Liver (tissue), 8 donors: ENCODE measurements at regions not wholly inside any gene's neighbourhood (a gene's known extent, or its start where the extent isn't known, plus 50 kb on each side); places are given as distances from the start of the nearest gene placed in this dataset.

Experiments
- DNase-seq: peaks from one replicate; pipeline ENCODE4 v3.0.0-alpha.2; 2017; ENCODE audit warnings: low spot score
- H3K27ac ChIP-seq, 2 donors: one replicate each; pipeline ENCODE4 v1.7.0; 2013; ENCODE audit warnings: inconsistent platforms in 2 of 2, low read length in 2 of 2, control low read depth in 1 of 2, low read depth in 1 of 2, mild to moderate bottlenecking in 1 of 2
- H3K27me3 ChIP-seq, 4 donors: one replicate each; pipeline versions ENCODE4 v1.6.1 to v1.7.0; 2013; ENCODE audit warnings: low read length in 3 of 4, inconsistent platforms in 1 of 4, mild to moderate bottlenecking in 1 of 4, moderate library complexity in 1 of 4; ENCODE audit not compliant: control insufficient read depth in 4 of 4, insufficient read depth in 4 of 4
- H3K36me3 ChIP-seq, 4 donors: one replicate each; pipeline versions ENCODE4 v1.6.1 to v1.7.0; 2013; ENCODE audit warnings: low read length in 3 of 4, mild to moderate bottlenecking in 3 of 4, low read depth in 1 of 4, moderate library complexity in 1 of 4; ENCODE audit not compliant: control insufficient read depth in 4 of 4, insufficient read depth in 3 of 4
- H3K4me1 ChIP-seq, 4 donors: one replicate each; pipeline versions ENCODE4 v1.6.1 to v1.7.0; 2013; ENCODE audit warnings: low read length in 3 of 4, mild to moderate bottlenecking in 3 of 4, moderate library complexity in 1 of 4; ENCODE audit not compliant: control insufficient read depth in 4 of 4, insufficient read depth in 4 of 4
- H3K4me3 ChIP-seq, 3 donors: one replicate each; pipeline versions ENCODE4 v1.6.1 to v1.7.0; 2013; ENCODE audit warnings: low read length in 3 of 3, control low read depth in 1 of 3, low read depth in 1 of 3, mild to moderate bottlenecking in 1 of 3
- H3K9ac ChIP-seq, 2 donors: one replicate each; pipeline ENCODE4 v1.7.0; 2013; ENCODE audit warnings: low read length in 2 of 2, mild to moderate bottlenecking in 2 of 2, moderate library complexity in 2 of 2, control low read depth in 1 of 2, low read depth in 1 of 2
- H3K9me3 ChIP-seq, 4 donors: one replicate each; pipeline versions ENCODE4 v1.6.1 to v1.7.0; 2013; ENCODE audit warnings: low read length in 3 of 4; ENCODE audit not compliant: control insufficient read depth in 4 of 4
- EGR1 ChIP-seq, 2 donors: IDR thresholded peaks; 2 replicates each; pipeline ENCODE4 v1.6.1; 2016 to 2018; ENCODE audit warnings: antibody characterized with exemption in 2 of 2, low read depth in 2 of 2
- FOXA2 ChIP-seq: IDR thresholded peaks from 2 replicates; pipeline ENCODE4 v1.6.1; 2016; ENCODE audit warnings: antibody characterized with exemption
- GABPA ChIP-seq, 2 donors: IDR thresholded peaks in 1 of 2; conservative IDR thresholded peaks in 1 of 2; 2 replicates each; pipeline ENCODE4 v1.6.1; 2016; ENCODE audit warnings: antibody characterized with exemption in 2 of 2, mild to moderate bottlenecking in 1 of 2, moderate library complexity in 1 of 2
- HNF4A ChIP-seq, 2 donors: conservative IDR thresholded peaks; 2 replicates each; pipeline ENCODE4 v1.6.1; 2016; ENCODE audit warnings: antibody characterized with exemption in 2 of 2, mild to moderate bottlenecking in 2 of 2
- NR2F2 ChIP-seq: IDR thresholded peaks from 2 replicates; pipeline ENCODE4 v1.6.1; 2016; ENCODE audit warnings: antibody characterized with exemption
- RAD21 ChIP-seq, 2 donors: IDR thresholded peaks; 2 replicates each; pipeline ENCODE4 v1.6.1; 2016; ENCODE audit warnings: antibody characterized with exemption in 2 of 2, mild to moderate bottlenecking in 2 of 2
- RXRA ChIP-seq, 2 donors: IDR thresholded peaks; 2 replicates each; pipeline ENCODE4 v1.6.1; 2017 to 2018; ENCODE audit warnings: antibody characterized with exemption in 2 of 2, mild to moderate bottlenecking in 1 of 2
- SP1 ChIP-seq: IDR thresholded peaks from 2 replicates; pipeline ENCODE4 v1.6.1; 2018; ENCODE audit warnings: antibody characterized with exemption, mild to moderate bottlenecking
- TAF1 ChIP-seq: conservative IDR thresholded peaks from 2 replicates; pipeline ENCODE4 v1.6.1; 2016; ENCODE audit warnings: antibody characterized with exemption, mild to moderate bottlenecking
- WGBS: extraction: QIAGEN DNeasy Blood & Tissue Kit; methylation state at CpG from one replicate; pipeline ENCODE4 v1.1.7; 2013; 5-methylcytosine and 5-hydroxymethylcytosine counted together
- TF ChIP-seq, protein P1 (sequence below): IDR thresholded peaks from 2 replicates; pipeline ENCODE4 v1.6.1; 2016; ENCODE audit warnings: antibody characterized with exemption, mild to moderate bottlenecking
- TF ChIP-seq, protein P2 (sequence below): IDR thresholded peaks from 2 replicates; pipeline ENCODE4 v1.6.1; 2016; ENCODE audit warnings: antibody characterized with exemption
- TF ChIP-seq, protein P3 (sequence below): IDR thresholded peaks from 2 replicates; pipeline ENCODE4 v1.6.1; 2016; ENCODE audit warnings: antibody characterized with exemption
- TF ChIP-seq, protein P4 (sequence below): fragments of 150-350 bp; IDR thresholded peaks from 2 replicates; pipeline ENCODE4 v1.5.1; 2017; ENCODE audit warnings: improper control_type of control experiment, low read depth, low read length; ENCODE audit not compliant: missing input control
- donor health status: healthy.
- donor health status: healthy.
- donor health status: healthy.
- donor health status: healthy.
- donor health status: healthy.

DNA sequence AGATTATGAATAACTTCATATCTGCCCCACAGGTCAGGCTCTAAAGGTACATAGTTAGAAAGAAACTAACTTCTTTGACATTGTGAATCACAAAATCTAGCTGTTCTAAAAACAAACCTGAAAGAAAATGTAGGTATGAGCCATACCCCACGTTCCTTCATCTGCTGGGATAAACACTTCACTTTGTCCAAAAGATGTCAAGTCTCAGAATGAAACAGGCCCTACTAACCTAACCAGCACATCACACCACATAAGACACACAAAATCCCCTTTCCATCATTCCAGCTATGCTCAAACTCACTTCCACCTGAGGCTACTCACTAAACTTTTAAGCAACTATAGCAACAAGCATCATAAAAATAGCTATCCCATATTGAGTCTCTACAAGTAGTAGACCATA lies 65.2 kb upstream of the GJA5 start (continued):
- TF ChIP-seq, protein P1, sequence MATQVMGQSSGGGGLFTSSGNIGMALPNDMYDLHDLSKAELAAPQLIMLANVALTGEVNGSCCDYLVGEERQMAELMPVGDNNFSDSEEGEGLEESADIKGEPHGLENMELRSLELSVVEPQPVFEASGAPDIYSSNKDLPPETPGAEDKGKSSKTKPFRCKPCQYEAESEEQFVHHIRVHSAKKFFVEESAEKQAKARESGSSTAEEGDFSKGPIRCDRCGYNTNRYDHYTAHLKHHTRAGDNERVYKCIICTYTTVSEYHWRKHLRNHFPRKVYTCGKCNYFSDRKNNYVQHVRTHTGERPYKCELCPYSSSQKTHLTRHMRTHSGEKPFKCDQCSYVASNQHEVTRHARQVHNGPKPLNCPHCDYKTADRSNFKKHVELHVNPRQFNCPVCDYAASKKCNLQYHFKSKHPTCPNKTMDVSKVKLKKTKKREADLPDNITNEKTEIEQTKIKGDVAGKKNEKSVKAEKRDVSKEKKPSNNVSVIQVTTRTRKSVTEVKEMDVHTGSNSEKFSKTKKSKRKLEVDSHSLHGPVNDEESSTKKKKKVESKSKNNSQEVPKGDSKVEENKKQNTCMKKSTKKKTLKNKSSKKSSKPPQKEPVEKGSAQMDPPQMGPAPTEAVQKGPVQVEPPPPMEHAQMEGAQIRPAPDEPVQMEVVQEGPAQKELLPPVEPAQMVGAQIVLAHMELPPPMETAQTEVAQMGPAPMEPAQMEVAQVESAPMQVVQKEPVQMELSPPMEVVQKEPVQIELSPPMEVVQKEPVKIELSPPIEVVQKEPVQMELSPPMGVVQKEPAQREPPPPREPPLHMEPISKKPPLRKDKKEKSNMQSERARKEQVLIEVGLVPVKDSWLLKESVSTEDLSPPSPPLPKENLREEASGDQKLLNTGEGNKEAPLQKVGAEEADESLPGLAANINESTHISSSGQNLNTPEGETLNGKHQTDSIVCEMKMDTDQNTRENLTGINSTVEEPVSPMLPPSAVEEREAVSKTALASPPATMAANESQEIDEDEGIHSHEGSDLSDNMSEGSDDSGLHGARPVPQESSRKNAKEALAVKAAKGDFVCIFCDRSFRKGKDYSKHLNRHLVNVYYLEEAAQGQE: no peak

DNA sequence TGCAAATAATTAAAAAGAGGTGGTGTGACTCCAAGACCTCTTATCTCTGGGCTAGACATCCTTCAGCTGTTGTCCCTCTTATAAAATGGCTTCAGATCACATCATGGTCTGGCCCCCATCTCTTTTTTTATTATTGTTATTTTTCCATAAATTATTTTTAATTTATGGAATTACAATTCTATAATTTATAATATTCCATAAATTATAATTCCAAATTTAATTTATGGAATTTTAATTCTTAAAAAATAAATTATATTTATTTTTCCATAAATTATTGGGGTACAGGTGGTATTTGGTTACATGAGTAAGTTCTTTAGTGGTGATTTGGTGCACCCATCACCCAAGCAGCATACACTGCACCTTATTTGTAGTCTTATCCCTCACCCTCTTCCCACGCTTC lies 65.9 kb upstream of the GJA5 start:
- no peak overlapping the region for H3K4me3 ChIP-seq

DNA sequence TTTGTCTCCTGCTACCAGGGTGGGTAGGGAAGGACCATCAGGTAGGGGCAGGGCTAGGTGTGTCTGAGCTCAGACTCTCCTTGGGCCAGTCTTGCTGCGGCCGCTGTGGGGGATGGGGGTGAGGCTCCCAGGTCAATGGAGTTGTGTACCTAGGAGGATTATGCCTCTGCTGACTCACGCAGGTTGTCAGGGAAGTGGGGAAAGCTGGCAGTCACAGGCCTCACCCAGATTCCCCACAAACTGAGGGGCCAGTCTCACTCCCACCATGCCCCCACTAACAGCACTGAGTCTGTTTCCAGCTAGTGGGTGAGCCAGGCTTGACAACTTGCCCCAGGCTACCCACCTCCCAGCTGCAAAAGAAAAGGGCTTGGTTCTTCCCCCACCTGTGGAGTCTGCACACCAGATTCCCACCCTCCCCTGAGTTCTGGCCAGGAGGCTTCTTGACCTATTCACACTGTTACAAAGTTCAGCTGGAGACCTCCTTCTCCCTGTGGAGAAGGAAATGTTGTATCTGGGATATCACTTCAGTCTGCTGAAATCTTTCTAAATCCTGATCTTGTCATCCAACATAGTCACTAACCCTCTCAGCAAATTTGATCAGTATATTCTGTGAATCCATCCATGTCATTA lies 69.2 kb upstream of the GJA8 start:
- Histone ChIP-seq H3K27me3 (peaks cover 0 to 3% (median 0%) of the 10 kb centered on the region in 4 donors), H3K4me3 (no peak overlapping the region), H3K4me1 (no peaks in the 10 kb centered on the region), H3K9me3 (no peaks in the 10 kb centered on the region), H3K36me3 (no peaks in the 10 kb centered on the region), H3K27ac (no peak overlapping the region), H3K9ac (no peak overlapping the region)
- TF ChIP-seq SP1: no peak
- TF ChIP-seq RXRA (IDR thresholded peaks at IDR 0.05): no peak
- DNase-seq: no peak
- WGBS: 71% methylated on average over 3 of the region's 3 CpGs

More for the DNA sequence above, 65.9 kb upstream of the GJA5 start:
- Histone ChIP-seq H3K9ac (no peak overlapping the region), H3K27me3 (no peaks in the 10 kb centered on the region), H3K9me3 (no peaks in the 10 kb centered on the region), H3K36me3 (no peaks in the 10 kb centered on the region), H3K4me1 (no peaks in the 10 kb centered on the region), H3K27ac (no peak overlapping the region)
- DNase-seq: no peak
- 91% methylated on average over 1 of the region's 1 CpG for WGBS
- TF ChIP-seq, protein P2, sequence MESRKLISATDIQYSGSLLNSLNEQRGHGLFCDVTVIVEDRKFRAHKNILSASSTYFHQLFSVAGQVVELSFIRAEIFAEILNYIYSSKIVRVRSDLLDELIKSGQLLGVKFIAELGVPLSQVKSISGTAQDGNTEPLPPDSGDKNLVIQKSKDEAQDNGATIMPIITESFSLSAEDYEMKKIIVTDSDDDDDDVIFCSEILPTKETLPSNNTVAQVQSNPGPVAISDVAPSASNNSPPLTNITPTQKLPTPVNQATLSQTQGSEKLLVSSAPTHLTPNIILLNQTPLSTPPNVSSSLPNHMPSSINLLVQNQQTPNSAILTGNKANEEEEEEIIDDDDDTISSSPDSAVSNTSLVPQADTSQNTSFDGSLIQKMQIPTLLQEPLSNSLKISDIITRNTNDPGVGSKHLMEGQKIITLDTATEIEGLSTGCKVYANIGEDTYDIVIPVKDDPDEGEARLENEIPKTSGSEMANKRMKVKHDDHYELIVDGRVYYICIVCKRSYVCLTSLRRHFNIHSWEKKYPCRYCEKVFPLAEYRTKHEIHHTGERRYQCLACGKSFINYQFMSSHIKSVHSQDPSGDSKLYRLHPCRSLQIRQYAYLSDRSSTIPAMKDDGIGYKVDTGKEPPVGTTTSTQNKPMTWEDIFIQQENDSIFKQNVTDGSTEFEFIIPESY: no peak
- TF ChIP-seq FOXA2: no peak
- TF ChIP-seq EGR1 (IDR thresholded peaks at IDR 0.05; ENCODE audit: low read depth in 2 of 2): no peak
- TF ChIP-seq GABPA (IDR thresholded peaks at IDR 0.05 in 1 of 2, conservative IDR thresholded peaks at IDR 0.05 in 1 of 2): no peak
- TF ChIP-seq, protein P3, sequence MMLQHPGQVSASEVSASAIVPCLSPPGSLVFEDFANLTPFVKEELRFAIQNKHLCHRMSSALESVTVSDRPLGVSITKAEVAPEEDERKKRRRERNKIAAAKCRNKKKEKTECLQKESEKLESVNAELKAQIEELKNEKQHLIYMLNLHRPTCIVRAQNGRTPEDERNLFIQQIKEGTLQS: no peak
- TF ChIP-seq, protein P4, sequence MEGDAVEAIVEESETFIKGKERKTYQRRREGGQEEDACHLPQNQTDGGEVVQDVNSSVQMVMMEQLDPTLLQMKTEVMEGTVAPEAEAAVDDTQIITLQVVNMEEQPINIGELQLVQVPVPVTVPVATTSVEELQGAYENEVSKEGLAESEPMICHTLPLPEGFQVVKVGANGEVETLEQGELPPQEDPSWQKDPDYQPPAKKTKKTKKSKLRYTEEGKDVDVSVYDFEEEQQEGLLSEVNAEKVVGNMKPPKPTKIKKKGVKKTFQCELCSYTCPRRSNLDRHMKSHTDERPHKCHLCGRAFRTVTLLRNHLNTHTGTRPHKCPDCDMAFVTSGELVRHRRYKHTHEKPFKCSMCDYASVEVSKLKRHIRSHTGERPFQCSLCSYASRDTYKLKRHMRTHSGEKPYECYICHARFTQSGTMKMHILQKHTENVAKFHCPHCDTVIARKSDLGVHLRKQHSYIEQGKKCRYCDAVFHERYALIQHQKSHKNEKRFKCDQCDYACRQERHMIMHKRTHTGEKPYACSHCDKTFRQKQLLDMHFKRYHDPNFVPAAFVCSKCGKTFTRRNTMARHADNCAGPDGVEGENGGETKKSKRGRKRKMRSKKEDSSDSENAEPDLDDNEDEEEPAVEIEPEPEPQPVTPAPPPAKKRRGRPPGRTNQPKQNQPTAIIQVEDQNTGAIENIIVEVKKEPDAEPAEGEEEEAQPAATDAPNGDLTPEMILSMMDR: no peak
- no peak for TF ChIP-seq TAF1
- TF ChIP-seq HNF4A (conservative IDR thresholded peaks at IDR 0.05): no peak
- no peak for TF ChIP-seq NR2F2
- TF ChIP-seq SP1: no peak
- TF ChIP-seq RAD21 (IDR thresholded peaks at IDR 0.05): no peak
